A549 (cell line): ENCODE measurements at regions not wholly inside any gene's neighbourhood (a gene's known extent, or its start where the extent isn't known, plus 50 kb on each side); places are given as distances from the start of the nearest gene placed in this dataset.

ENCODE experiments used
- ATAC-seq, 2 experiments: fragments of 200-7000 bp in 1 of 2; fragments of >200 bp in 1 of 2; cut with Nextera tagmentation in 1 of 2; cut with Tn5 transposase in 1 of 2; 3 replicates each; pipeline versions ENCODE4 v1.8.0 to v1.9.1; 2018 to 2020; ENCODE audit warnings: mild to moderate bottlenecking in 1 of 2, moderate library complexity in 1 of 2
- CTCF ChIA-PET: fragments of 300-600 bp; sonication (Branson Sonifier 250); formaldehyde crosslinking; extraction: SDS; loops from one replicate; lab custom pipeline; 2021; ENCODE audit warnings: antibody characterized with exemption, inconsistent platforms; lab: Yijun Ruan, JAX
- POLR2A ChIA-PET: fragments of 350-600 bp; formaldehyde crosslinking; extraction: SDS; loops from one replicate; lab custom pipeline; 2021; ENCODE audit warnings: antibody characterized with exemption, inconsistent platforms; lab: Yijun Ruan, JAX
- DNase-seq, 2 experiments: peaks; one replicate each; pipeline versions ENCODE4 v3.0.0 to v3.0.0-alpha.2; 2011 to 2016; ENCODE audit warnings: low read depth in 1 of 2, low spot score in 1 of 2
- FAIRE-seq: peaks from 2 replicates; lab custom pipeline; 2011; peaks lifted over from hg19 to GRCh38; lab: Jason Lieb, UNC
- H3K27ac ChIP-seq, 2 experiments: fragments of >200 bp; sonication (Bioruptor Twin); formaldehyde crosslinking; 3 replicates each; pipeline ENCODE4 v1.5.1; 2016 to 2017
- H3K4me1 ChIP-seq: fragments of >200 bp; sonication (Bioruptor Twin); formaldehyde crosslinking; 3 replicates; pipeline ENCODE4 v1.6.1; 2016
- H3K4me2 ChIP-seq: fragments of >200 bp; sonication (Bioruptor Twin); formaldehyde crosslinking; 3 replicates; pipeline ENCODE4 v1.6.1; 2016
- H3K4me3 ChIP-seq: fragments of >200 bp; sonication (Bioruptor Twin); formaldehyde crosslinking; 3 replicates; pipeline ENCODE4 v1.5.1; 2016
- H3K9me3 ChIP-seq: fragments of >200 bp; sonication (Bioruptor Twin); formaldehyde crosslinking; 3 replicates; pipeline ENCODE4 v1.6.1; 2016
- ATOH8 ChIP-seq: fragments of 250-450 bp; sonication (Bioruptor Pico); IDR thresholded peaks from 2 replicates; pipeline ENCODE4 v1.5.0; 2020; ENCODE audit warnings: low read depth, mild to moderate bottlenecking, moderate library complexity
- BHLHE40 ChIP-seq: IDR thresholded peaks from 2 replicates; pipeline ENCODE4 v1.6.1; 2012; ENCODE audit warnings: low read depth, low read length, inconsistent platforms
- CBX2 ChIP-seq: fragments of 200-600 bp; sonication (generic); IDR thresholded peaks from 2 replicates; pipeline ENCODE4 v1.6.1; 2016; ENCODE audit warnings: low read depth, mild to moderate bottlenecking, borderline replicate concordance
- CBX8 ChIP-seq: fragments of 200-600 bp; sonication (generic); IDR thresholded peaks from 2 replicates; pipeline ENCODE4 v1.6.1; 2016
- CEBPB ChIP-seq, 2 experiments: fragments of >200 bp in 1 of 2; sonication (Bioruptor Twin) in 1 of 2; formaldehyde crosslinking in 1 of 2; IDR thresholded peaks; 2 replicates each; pipeline ENCODE4 v1.6.1; 2012 to 2016
- CHD4 ChIP-seq: fragments of 200-600 bp; sonication (generic); IDR thresholded peaks from 2 replicates; pipeline ENCODE4 v1.6.1; 2016; ENCODE audit warnings: antibody characterized with exemption, mild to moderate bottlenecking, borderline replicate concordance
- ELK1 ChIP-seq: fragments of 150-350 bp; IDR thresholded peaks from 2 replicates; pipeline ENCODE4 v1.6.1; 2014; ENCODE audit warnings: low read depth, mild to moderate bottlenecking, low read length
- ESRRA ChIP-seq: fragments of 150-350 bp; IDR thresholded peaks from 2 replicates; pipeline ENCODE4 v1.6.1; 2014; ENCODE audit warnings: mild to moderate bottlenecking, low read length, borderline replicate concordance
- FOSB ChIP-seq: fragments of 250-450 bp; sonication (Bioruptor Pico); IDR thresholded peaks from 2 replicates; pipeline ENCODE4 v1.5.0; 2020; ENCODE audit warnings: mild to moderate bottlenecking, moderate library complexity
- FOSL2 ChIP-seq, 2 experiments: fragments of 450-650 bp in 1 of 2; fragments of >200 bp in 1 of 2; sonication (Bioruptor Twin) in 1 of 2; formaldehyde crosslinking; IDR thresholded peaks; 2 replicates each; pipeline versions ENCODE4 v1.5.0 to v1.6.1; 2016 to 2020; ENCODE audit warnings: mild to moderate bottlenecking in 1 of 2, moderate library complexity in 1 of 2
- HDAC2 ChIP-seq: fragments of 200-600 bp; sonication (generic); IDR thresholded peaks from 2 replicates; pipeline ENCODE4 v1.6.1; 2016
- HES2 ChIP-seq: fragments of >200 bp; sonication (Bioruptor Twin); formaldehyde crosslinking; IDR thresholded peaks from 2 replicates; pipeline ENCODE4 v1.6.1; 2016
- HEYL ChIP-seq: fragments of 250-450 bp; sonication (Bioruptor Pico); IDR thresholded peaks from 2 replicates; pipeline ENCODE4 v1.8.0; 2021; ENCODE audit warnings: mild to moderate bottlenecking, moderate library complexity
- HOXA7 ChIP-seq: fragments of 250-450 bp; sonication (Bioruptor Pico); IDR thresholded peaks from 2 replicates; pipeline ENCODE4 v1.5.0; 2020; ENCODE audit warnings: mild to moderate bottlenecking, moderate library complexity
- JUN ChIP-seq, 2 experiments: fragments of >200 bp; sonication (Bioruptor Twin); formaldehyde crosslinking; IDR thresholded peaks; 2 replicates in 1 of 2; 3 replicates in 1 of 2; pipeline ENCODE4 v1.6.1; 2016 to 2017
- KDM1A ChIP-seq: fragments of 200-600 bp; sonication (generic); IDR thresholded peaks from 2 replicates; pipeline ENCODE4 v1.6.1; 2016; ENCODE audit warnings: low read depth, mild to moderate bottlenecking
- KDM5A ChIP-seq: fragments of 200-600 bp; sonication (generic); IDR thresholded peaks from 2 replicates; pipeline ENCODE4 v1.6.1; 2016; ENCODE audit warnings: antibody characterized with exemption, mild to moderate bottlenecking
- NR3C1 ChIP-seq: fragments of >200 bp; sonication (Bioruptor Twin); formaldehyde crosslinking; IDR thresholded peaks from 3 replicates; pipeline ENCODE4 v1.6.1; 2017
- PBX3 ChIP-seq: IDR thresholded peaks from 2 replicates; pipeline ENCODE4 v1.6.1; 2012
- RAD21 ChIP-seq, 2 experiments: fragments of >200 bp in 1 of 2; sonication (Bioruptor Twin) in 1 of 2; formaldehyde crosslinking in 1 of 2; IDR thresholded peaks in 1 of 2; conservative IDR thresholded peaks in 1 of 2; 2 replicates in 1 of 2; 3 replicates in 1 of 2; pipeline ENCODE4 v1.6.1; 2012 to 2018; ENCODE audit warnings: inconsistent platforms in 1 of 2
- RARB ChIP-seq: fragments of 250-450 bp; sonication (Bioruptor Pico); IDR thresholded peaks from 2 replicates; pipeline ENCODE4 v1.8.0; 2021; ENCODE audit warnings: mild to moderate bottlenecking, moderate library complexity
- REST ChIP-seq: fragments of 200-600 bp; sonication (generic); IDR thresholded peaks from 2 replicates; pipeline ENCODE4 v1.6.1; 2016; ENCODE audit warnings: antibody characterized with exemption, mild to moderate bottlenecking, moderate library complexity
- RFX5 ChIP-seq: fragments of 450-650 bp; IDR thresholded peaks from 2 replicates; pipeline ENCODE4 v1.7.1; 2014; ENCODE audit warnings: antibody characterized with exemption, mild to moderate bottlenecking, moderate library complexity
- TP53 ChIP-seq: fragments of 250-450 bp; sonication (Bioruptor Pico); IDR thresholded peaks from 2 replicates; pipeline ENCODE4 v1.5.0; 2021; ENCODE audit warnings: mild to moderate bottlenecking, moderate library complexity
- USF2 ChIP-seq: fragments of 450-650 bp; IDR thresholded peaks from 2 replicates; pipeline ENCODE4 v1.6.1; 2014; ENCODE audit warnings: antibody characterized with exemption
- ZC3H11A ChIP-seq: fragments of 450-650 bp; IDR thresholded peaks from 2 replicates; pipeline ENCODE4 v1.6.1; 2014; ENCODE audit warnings: antibody characterized with exemption, mild to moderate bottlenecking
- WGBS: methylation state at CpG from one replicate; pipeline ENCODE4 v1.1.6; 2017; ENCODE audit errors: missing lambda C conversion rate; 5-methylcytosine and 5-hydroxymethylcytosine counted together

GRCh38 chr15:95698230-95698629, 632.3 kb upstream of the NR2F2 start:
- no peak overlapping the region for H3K4me2 ChIP-seq
- H3K27ac ChIP-seq: no peak overlapping the region
- FAIRE-seq (no peak), DNase-seq (no peak), ATAC-seq (no peak)
- no peaks in the 10 kb centered on the region for H3K4me1 ChIP-seq
- 4% methylated on average over 2 of the region's 2 CpGs for WGBS
- ChIA-PET POLR2A (no interaction called here), CTCF (interaction anchor here (0.6 kb wide), 1 partner anchor 893 kb away, joined by 3 read pairs; no protein-coding TSS in a partner anchor)
- H3K4me3 ChIP-seq: no peak overlapping the region
- H3K9me3 ChIP-seq: peaks cover 56% of the 10 kb centered on the region
- TF ChIP-seq CEBPB (IDR thresholded peaks at IDR 0.05) (no peak), KDM1A (no peak), PBX3 (no peak), ELK1 (no peak), ATOH8 (CRISPR knock-in tag) (no peak), CBX2 (no peak), KDM5A (no peak), RARB (CRISPR knock-in tag) (no peak), JUN (IDR thresholded peaks at IDR 0.05) (no peak), NR3C1 (no peak), USF2 (no peak), RAD21 (conservative IDR thresholded peaks at IDR 0.05 in 1 of 2, IDR thresholded peaks at IDR 0.05 in 1 of 2) (no peak), BHLHE40 (no peak), ESRRA (no peak), REST (no peak), FOSB (no peak), HES2 (no peak), FOSL2 (IDR thresholded peaks at IDR 0.05) (no peak), FOSL2 (CRISPR knock-in tag; IDR thresholded peaks at IDR 0.05) (no peak), CHD4 (no peak)

GRCh38 chr15:95698951-95699350, 631.5 kb upstream of the NR2F2 start:
- no peak for ATAC-seq
- Histone ChIP-seq H3K4me2 (no peak overlapping the region), H3K4me1 (no peaks in the 10 kb centered on the region), H3K27ac (no peak overlapping the region), H3K9me3 (peaks cover 49% of the 10 kb centered on the region), H3K4me3 (no peak overlapping the region)
- DNase-seq: no peak
- FAIRE-seq: no peak
- 50% methylated on average over 2 of the region's 2 CpGs for WGBS
- TF ChIP-seq HDAC2 (no peak), ZC3H11A (no peak), BHLHE40 (no peak), HOXA7 (no peak), HEYL (no peak), RAD21 (conservative IDR thresholded peaks at IDR 0.05 in 1 of 2, IDR thresholded peaks at IDR 0.05 in 1 of 2) (no peak), TP53 (CRISPR knock-in tag) (no peak), REST (no peak), RFX5 (no peak), CBX8 (no peak)
- POLR2A ChIA-PET: no interaction called here
- CTCF ChIA-PET: interaction anchor here (0.6 kb wide), 1 partner anchor 894 kb away, joined by 3 read pairs; no protein-coding TSS in a partner anchor
